Uterus (tissue), 2 donors: ENCODE measurements at regions not wholly inside any gene's neighbourhood (a gene's known extent, or its start where the extent isn't known, plus 50 kb on each side); places are given as distances from the start of the nearest gene placed in this dataset.

Experiments
- POLR2A ChIP-seq, 2 donors: fragments of 450-650 bp; IDR thresholded peaks; one replicate each; pipeline ENCODE4 v1.6.1; 2016; ENCODE audit warnings: antibody characterized with exemption in 2 of 2, mild to moderate bottlenecking in 1 of 2, moderate library complexity in 1 of 2
- TF ChIP-seq, protein P1 (sequence below), 4 experiments: fragments of 200-600 bp in 2 of 4; fragments of 450-650 bp in 2 of 4; sonication (generic) in 2 of 4; IDR thresholded peaks; one replicate each; pipeline ENCODE4 v1.5.1; 2016 to 2019; ENCODE audit warnings: antibody characterized with exemption in 4 of 4, mild to moderate bottlenecking in 2 of 4, moderate library complexity in 1 of 4

DNA sequence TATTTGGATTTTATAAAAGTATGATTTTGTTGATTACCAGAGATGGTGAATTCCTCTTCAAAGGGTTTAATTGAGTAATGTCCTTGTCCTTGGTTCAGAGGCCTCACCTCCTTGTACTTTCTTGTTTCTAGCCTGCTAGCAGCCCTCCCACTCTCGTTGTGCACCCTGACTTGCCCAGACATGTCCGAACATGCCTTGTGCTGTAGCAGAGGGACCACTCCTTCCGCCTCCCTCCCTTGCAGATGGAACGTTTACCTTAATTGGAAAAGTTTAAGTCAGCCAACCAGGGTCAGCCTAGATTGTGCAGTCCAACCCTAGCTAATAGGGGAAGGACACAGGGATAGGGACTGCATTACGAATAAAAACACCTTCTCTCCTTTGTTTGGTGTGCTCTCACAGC is 406.9 kb upstream of the NMUR2 start:
- TF ChIP-seq POLR2A (IDR thresholded peaks at IDR 0.05) = no peak
- TF ChIP-seq, protein P1, sequence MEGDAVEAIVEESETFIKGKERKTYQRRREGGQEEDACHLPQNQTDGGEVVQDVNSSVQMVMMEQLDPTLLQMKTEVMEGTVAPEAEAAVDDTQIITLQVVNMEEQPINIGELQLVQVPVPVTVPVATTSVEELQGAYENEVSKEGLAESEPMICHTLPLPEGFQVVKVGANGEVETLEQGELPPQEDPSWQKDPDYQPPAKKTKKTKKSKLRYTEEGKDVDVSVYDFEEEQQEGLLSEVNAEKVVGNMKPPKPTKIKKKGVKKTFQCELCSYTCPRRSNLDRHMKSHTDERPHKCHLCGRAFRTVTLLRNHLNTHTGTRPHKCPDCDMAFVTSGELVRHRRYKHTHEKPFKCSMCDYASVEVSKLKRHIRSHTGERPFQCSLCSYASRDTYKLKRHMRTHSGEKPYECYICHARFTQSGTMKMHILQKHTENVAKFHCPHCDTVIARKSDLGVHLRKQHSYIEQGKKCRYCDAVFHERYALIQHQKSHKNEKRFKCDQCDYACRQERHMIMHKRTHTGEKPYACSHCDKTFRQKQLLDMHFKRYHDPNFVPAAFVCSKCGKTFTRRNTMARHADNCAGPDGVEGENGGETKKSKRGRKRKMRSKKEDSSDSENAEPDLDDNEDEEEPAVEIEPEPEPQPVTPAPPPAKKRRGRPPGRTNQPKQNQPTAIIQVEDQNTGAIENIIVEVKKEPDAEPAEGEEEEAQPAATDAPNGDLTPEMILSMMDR (IDR thresholded peaks at IDR 0.05) = no peak
